ENCODE measurements at regions not wholly inside any gene's neighbourhood (a gene's known extent, or its start where the extent isn't known, plus 50 kb on each side); places are given as distances from the start of the nearest gene placed in this dataset.
"Not testable (repeated sequence)": the region's sequence is repeated elsewhere in the genome, so short reads cannot be mapped to it uniquely, and the experiment has no call there.

DNA sequence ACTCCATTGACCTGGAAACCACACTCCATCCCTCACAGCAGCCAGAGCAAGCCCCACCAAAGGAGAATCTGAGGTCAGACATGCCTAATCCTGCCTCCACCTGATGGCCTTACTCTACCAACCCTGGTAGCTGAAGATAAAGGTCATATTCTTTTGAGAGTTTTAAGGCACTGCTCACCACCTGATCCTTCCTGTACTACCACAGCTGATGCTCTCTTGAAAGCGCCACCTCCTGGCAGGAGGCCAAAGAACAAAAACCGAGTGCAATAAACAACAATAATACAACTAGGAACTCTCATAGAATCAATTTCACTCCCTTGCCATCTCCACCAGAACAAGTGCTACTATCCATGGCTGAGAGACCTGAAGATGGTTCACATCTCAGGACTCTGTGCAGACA, 301.6 kb downstream of the NAF1 start:
- H3K4me1 Mint-ChIP-seq (ENCODE audit: unreplicated experiment), result peaks cover 3% of the 10 kb centered on the region
- H3K27ac Mint-ChIP-seq (ENCODE audit: unreplicated experiment), result no peak overlapping the region
- H3K9me3 Mint-ChIP-seq (ENCODE audit: unreplicated experiment), result no peaks in the 10 kb centered on the region
- H3K36me3 Mint-ChIP-seq (ENCODE audit: low read depth, unreplicated experiment), result no peaks in the 10 kb centered on the region
- TF ChIP-seq, protein P1, sequence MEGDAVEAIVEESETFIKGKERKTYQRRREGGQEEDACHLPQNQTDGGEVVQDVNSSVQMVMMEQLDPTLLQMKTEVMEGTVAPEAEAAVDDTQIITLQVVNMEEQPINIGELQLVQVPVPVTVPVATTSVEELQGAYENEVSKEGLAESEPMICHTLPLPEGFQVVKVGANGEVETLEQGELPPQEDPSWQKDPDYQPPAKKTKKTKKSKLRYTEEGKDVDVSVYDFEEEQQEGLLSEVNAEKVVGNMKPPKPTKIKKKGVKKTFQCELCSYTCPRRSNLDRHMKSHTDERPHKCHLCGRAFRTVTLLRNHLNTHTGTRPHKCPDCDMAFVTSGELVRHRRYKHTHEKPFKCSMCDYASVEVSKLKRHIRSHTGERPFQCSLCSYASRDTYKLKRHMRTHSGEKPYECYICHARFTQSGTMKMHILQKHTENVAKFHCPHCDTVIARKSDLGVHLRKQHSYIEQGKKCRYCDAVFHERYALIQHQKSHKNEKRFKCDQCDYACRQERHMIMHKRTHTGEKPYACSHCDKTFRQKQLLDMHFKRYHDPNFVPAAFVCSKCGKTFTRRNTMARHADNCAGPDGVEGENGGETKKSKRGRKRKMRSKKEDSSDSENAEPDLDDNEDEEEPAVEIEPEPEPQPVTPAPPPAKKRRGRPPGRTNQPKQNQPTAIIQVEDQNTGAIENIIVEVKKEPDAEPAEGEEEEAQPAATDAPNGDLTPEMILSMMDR (IDR thresholded peaks at IDR 0.05; ENCODE audit: unreplicated experiment), result peak; percentile 16
- DNase-seq (ENCODE audit: low spot score), result no peak
- H3K4me3 Mint-ChIP-seq (ENCODE audit: unreplicated experiment), result no peak overlapping the region
- H3K27me3 Mint-ChIP-seq (ENCODE audit: unreplicated experiment), result no peaks in the 10 kb centered on the region

DNA sequence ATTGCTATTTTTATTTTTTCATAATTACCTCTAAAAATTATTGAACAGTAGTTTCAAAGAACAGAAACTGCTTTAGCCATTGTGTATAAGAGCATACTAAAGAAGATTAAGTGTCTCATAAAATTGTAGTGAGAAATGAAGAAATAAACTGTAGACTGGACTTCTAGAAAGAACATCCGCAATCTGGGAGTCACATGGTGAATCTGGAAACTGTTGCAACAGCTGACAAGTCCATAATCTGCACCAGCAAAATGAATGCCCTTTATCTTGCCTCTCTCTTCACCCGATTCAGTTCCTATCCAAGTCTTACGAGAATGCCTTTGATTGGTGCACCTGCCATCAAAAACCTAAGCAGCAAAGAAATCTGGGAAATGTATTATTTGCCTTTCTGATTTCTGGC, 312.9 kb downstream of the NAF1 start:
- no peak overlapping the region for H3K27ac Mint-ChIP-seq (ENCODE audit: unreplicated experiment)
- no peaks in the 10 kb centered on the region for H3K36me3 Mint-ChIP-seq (ENCODE audit: low read depth, unreplicated experiment)
- H3K27me3 Mint-ChIP-seq (ENCODE audit: unreplicated experiment), result peaks cover under 1% of the 10 kb centered on the region
- no peaks in the 10 kb centered on the region for H3K9me3 Mint-ChIP-seq (ENCODE audit: unreplicated experiment)
- TF ChIP-seq, protein P1 (IDR thresholded peaks at IDR 0.05; ENCODE audit: unreplicated experiment), result no peak
- H3K4me3 Mint-ChIP-seq (ENCODE audit: unreplicated experiment), result no peak overlapping the region
- H3K4me1 Mint-ChIP-seq (ENCODE audit: unreplicated experiment), result no peaks in the 10 kb centered on the region
- DNase-seq (ENCODE audit: low spot score), result no peak

- Mint-ChIP-seq H3K36me3 (ENCODE audit: low read depth, unreplicated experiment) (no peaks in the 10 kb centered on the region), H3K4me1 (ENCODE audit: unreplicated experiment) (no peaks in the 10 kb centered on the region), H3K27me3 (ENCODE audit: unreplicated experiment) (no peaks in the 10 kb centered on the region), H3K27ac (ENCODE audit: unreplicated experiment) (no peak overlapping the region), H3K9me3 (ENCODE audit: unreplicated experiment) (no peaks in the 10 kb centered on the region), H3K4me3 (ENCODE audit: unreplicated experiment) (no peak overlapping the region)
- TF ChIP-seq, protein P1 (IDR thresholded peaks at IDR 0.05; ENCODE audit: unreplicated experiment), result no peak
- no peak for DNase-seq (ENCODE audit: low spot score)
Observed at GRCh38 chr4:162852642-162853041, 314.0 kb downstream of the NAF1 start.

- H3K27ac Mint-ChIP-seq (ENCODE audit: unreplicated experiment); DNase-seq (ENCODE audit: low spot score); H3K36me3 Mint-ChIP-seq (ENCODE audit: low read depth, unreplicated experiment); H3K4me1 Mint-ChIP-seq (ENCODE audit: unreplicated experiment); H3K27me3 Mint-ChIP-seq (ENCODE audit: unreplicated experiment); H3K4me3 Mint-ChIP-seq (ENCODE audit: unreplicated experiment); H3K9me3 Mint-ChIP-seq (ENCODE audit: unreplicated experiment): not testable (repeated sequence)
Observed at GRCh38 chr4:162851241-162851758, 315.4 kb downstream of the NAF1 start.

DNA sequence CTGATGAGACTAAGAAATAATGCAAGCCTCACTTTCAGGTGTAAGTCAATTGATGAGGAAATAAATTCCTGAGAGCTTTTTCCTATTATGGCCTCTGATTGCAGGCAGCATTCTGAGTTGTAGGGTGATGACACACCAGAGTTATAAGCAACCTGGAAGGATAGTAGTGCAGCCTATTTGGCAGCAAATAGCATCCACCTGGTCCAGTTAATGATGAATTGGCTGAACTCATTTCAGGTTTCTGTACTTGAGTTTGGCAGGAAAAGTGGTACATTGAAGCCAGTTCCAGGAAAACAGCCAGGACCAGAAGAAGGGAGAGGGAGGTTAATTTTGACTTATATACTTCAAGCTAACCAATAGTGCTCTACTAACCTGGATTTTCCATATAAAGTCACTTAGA, 316.8 kb downstream of the NAF1 start:
- H3K9me3 Mint-ChIP-seq (ENCODE audit: unreplicated experiment), result no peaks in the 10 kb centered on the region
- TF ChIP-seq, protein P1 (IDR thresholded peaks at IDR 0.05; ENCODE audit: unreplicated experiment), result no peak
- H3K4me3 Mint-ChIP-seq (ENCODE audit: unreplicated experiment), result no peak overlapping the region
- DNase-seq (ENCODE audit: low spot score), result no peak
- H3K36me3 Mint-ChIP-seq (ENCODE audit: low read depth, unreplicated experiment), result no peaks in the 10 kb centered on the region
- no peak overlapping the region for H3K27ac Mint-ChIP-seq (ENCODE audit: unreplicated experiment)
- H3K27me3 Mint-ChIP-seq (ENCODE audit: unreplicated experiment), result no peaks in the 10 kb centered on the region
- H3K4me1 Mint-ChIP-seq (ENCODE audit: unreplicated experiment), result no peaks in the 10 kb centered on the region

Measured in endothelial cell (in vitro differentiated cells).